ENCODE measurements at regions not wholly inside any gene's neighbourhood (a gene's known extent, or its start where the extent isn't known, plus 50 kb on each side); places are given as distances from the start of the nearest gene placed in this dataset.
A peak's percentile ranks its signal among the peaks of the same experiment; 100 is the strongest.

GRCh38 chr3:161444694-161445077 is 51.9 kb upstream of the OTOL1 start:
- no peak for DNase-seq

GRCh38 chr3:161443921-161444693 is 52.5 kb upstream of the OTOL1 start:
- DNase-seq = no peak

GRCh38 chr3:161430307-161430706 is 59.0 kb upstream of the SPTSSB start:
- no peak for DNase-seq

GRCh38 chr3:161427347-161427746 is 56.0 kb upstream of the SPTSSB start:
- DNase-seq = no peak

GRCh38 chr3:161426758-161427157 is 55.4 kb upstream of the SPTSSB start:
- no peak for DNase-seq

- peak in 1 of 2 experiments; percentile 44 for DNase-seq
These were observed 52.7 kb upstream of the SPTSSB start for GRCh38 chr3:161423911-161424522.

GRCh38 chr3:161422171-161422700 is 50.9 kb upstream of the SPTSSB start:
- DNase-seq = no peak

Data from SW 1271 (cell line).